Hematopoietic multipotent progenitor cell treated with erythropoietin and hydrocortisone succinate and interleukin-3 and kit ligand, for 17 days (in vitro differentiated cells): ENCODE measurements at regions not wholly inside any gene's neighbourhood (a gene's known extent, or its start where the extent isn't known, plus 50 kb on each side); places are given as distances from the start of the nearest gene placed in this dataset.

Experiments used
- DNase-seq: peaks from one replicate; pipeline ENCODE4 v3.0.0-alpha.2; 2015; ENCODE audit warnings: low spot score

DNA sequence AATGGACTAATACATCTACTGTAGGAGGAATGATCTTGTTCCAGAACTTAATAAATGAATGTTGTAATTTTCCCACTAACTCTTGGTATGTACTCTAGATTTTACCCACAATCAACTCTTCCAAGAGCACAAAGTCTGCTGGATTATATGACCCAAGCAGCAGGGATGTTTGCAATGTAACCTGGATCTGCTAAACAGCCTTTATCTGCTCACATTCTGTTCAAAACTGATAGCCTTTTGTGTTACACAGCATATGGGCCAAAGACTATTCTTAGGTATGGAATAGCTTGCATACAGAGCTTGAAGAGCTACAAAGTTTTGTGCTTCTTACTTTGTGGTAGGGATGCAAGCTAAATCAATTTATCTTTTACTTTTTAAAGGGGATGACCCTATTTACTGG lies 213.7 kb upstream of the DCN start:
- DNase-seq: no peak

DNA sequence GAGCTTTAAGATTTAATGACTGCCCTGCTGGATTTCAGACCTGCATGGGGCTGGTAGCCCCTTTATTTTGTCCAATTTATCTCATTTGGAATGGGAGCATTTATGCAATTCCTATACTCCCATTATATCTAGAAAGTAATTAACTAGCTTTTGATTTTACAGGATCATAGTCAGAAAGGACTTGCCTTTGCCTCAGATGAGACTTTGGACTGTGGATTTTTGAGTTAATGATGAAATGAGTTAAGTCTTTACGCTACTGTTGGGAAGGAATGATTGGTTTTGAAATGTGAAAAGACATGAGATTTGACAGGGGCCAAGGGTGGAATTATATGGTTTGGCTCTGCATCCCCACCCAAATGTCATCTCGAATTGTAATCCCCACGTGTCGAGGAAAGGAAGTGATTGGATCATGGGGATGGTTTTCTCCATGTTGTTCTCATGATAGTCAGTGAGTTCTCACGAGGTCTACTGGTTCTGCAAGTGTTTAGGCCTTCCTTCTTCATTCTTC lies 213.1 kb upstream of the DCN start:
- DNase-seq: no peak

DNA sequence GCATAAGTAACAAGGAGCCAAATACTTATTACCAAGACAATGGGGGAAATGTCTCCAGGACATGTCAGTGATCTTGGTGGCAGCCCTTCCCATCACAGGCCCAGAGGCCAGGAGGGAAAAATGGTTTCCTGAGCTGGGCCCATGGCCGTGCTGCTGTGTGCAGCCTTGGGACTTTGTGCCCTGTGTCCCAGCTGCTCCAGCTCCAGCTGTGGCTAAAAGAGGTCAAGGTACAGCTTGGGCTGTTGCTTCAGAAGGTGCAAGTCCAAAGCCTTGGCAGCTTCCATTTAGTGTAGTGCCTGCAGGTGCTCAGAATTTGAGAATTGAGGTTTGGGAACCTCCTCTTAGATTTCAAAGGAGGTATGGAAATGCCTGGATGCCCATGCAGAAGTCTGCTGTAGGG lies 212.3 kb upstream of the DCN start:
- DNase-seq: no peak

DNA sequence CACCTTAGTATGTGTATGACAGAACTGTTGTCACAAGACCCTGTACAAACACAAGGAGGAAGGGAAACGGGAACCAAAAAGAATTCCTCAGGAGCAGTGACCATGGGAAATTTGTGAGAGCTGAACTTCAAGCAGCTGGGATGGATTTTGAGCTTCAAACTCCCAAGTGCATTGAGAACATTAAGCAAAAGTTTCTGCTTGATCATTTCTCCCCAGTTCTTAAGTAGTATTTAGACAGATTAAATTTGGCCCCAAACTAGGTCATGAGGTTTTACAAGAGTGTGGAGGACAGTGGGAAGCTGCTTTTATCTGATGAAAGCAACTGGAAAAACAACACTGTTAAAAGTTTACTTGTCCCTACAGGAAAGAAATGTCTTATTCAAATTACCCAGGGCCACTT lies 206.0 kb upstream of the DCN start:
- DNase-seq: no peak

DNA sequence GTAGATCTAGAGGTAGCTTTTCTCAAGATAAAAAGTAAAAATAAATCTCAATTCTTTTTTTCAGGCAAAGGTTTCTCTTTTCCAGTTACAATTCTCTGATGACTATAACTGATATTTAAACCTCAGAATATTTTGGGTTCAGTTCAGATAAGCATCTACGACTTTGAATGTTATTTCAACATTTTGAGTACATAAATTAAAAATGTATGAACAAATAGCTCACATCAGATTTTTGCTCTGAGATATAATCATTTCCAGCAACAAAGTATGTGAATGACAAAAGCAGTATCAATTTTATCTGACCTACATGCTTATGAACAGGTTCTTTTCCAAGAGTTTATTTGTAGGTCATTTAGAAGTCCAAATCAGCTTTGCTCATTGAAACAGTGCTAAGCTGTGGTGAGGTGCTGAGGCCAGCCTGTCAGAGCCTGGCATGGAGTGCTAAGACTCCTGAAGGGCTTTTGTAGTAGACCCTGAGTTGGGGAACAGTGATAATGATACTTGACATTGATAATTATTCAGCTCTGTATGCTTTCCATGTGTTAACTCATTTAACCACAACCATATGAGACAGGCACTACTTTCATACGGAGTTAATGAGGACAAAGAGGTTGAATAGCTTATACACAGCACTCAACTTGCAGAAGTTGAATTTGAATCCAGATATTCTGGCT lies 205.0 kb upstream of the DCN start:
- DNase-seq: no peak

DNA sequence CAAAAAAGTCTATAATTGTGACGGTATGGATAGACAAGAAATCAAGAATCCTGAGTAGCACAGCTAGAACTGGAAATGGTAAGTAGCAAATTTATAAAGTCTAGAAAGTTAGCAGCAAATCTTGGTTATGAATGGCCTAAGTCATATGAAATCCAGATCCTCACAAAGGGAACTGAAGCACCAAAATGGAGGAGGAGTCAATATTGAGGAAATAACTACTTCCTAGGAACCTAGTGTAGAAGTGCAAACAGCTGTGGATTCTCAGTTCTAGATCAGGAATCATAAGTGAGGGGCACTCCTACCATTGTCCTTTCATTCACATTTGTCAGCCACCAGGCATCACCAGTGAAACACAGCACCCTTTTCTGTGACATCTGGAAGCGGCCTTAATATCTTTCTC lies 202.2 kb upstream of the DCN start:
- DNase-seq: no peak

DNA sequence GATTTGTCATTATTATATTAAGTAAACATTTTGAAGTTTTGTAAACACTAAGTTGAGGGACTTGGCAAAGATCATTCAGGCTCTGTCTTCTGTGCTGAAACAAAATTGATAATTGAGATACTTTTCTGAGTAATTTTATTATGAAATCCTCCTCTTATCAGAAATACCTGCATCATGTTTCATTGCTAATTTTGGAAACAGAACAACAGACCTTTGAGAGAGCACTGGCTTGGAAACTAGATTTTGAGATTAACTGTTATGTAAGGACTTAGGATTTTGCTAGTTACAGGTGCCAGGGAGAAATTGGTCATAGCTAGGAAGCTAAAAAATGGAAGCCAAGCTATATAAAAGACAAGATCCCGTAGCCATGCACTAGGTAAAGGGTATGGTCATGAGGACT lies 201.7 kb upstream of the DCN start:
- DNase-seq: no peak

GRCh38 chr12:91383099-91383498 lies 200.5 kb upstream of the DCN start:
- DNase-seq: no peak

GRCh38 chr12:91382081-91382543 lies 199.5 kb upstream of the DCN start:
- DNase-seq: peak; percentile 40

GRCh38 chr12:91381309-91381804 lies 198.7 kb upstream of the DCN start:
- no peak for DNase-seq

DNA sequence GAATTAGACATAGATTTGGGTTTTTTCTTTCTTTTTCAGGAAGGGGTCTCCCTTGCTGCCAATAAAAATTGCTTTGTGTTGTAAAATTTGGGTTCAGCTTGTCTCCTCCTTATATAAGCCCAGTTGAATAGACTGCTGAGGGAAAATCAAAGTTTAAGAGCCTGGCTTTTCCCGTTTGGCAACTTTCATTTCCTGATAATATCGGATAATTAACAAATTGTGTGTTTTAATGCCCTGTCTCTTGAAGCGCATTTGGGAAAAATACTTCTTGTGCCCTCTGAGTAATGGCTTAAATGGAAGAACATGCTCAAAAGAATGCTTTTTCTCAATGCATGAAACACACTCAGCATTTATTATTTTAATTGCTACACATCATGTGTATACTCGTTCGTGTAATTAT lies 198.0 kb upstream of the DCN start:
- DNase-seq: no peak

GRCh38 chr12:91379051-91379775 lies 196.6 kb upstream of the DCN start:
- no peak for DNase-seq

- DNase-seq: no peak
These were observed 194.8 kb upstream of the DCN start for GRCh38 chr12:91377436-91377835.

GRCh38 chr12:91373086-91373485 lies 190.5 kb upstream of the DCN start:
- DNase-seq: no peak

- DNase-seq: no peak
These were observed 187.7 kb upstream of the DCN start for GRCh38 chr12:91370086-91370868.

DNA sequence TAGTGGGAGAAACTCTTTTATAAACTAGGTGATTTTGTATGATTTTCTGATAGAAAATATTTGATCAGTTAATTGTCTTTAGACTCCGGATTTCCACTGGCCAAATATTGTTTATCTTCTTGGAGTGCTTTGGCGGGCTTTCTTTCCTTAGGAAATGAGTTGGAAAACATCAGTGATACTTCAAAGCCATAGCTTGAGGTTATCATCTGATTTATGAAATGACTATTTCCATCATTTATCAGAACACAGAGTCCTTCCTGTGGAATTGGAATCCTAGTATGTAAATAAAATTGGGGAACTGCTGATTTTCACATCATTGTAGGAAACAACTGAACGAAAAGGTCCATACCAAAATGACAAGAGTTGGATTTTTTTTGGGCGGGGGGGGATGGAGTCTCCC lies 186.0 kb upstream of the DCN start:
- DNase-seq: no peak

DNA sequence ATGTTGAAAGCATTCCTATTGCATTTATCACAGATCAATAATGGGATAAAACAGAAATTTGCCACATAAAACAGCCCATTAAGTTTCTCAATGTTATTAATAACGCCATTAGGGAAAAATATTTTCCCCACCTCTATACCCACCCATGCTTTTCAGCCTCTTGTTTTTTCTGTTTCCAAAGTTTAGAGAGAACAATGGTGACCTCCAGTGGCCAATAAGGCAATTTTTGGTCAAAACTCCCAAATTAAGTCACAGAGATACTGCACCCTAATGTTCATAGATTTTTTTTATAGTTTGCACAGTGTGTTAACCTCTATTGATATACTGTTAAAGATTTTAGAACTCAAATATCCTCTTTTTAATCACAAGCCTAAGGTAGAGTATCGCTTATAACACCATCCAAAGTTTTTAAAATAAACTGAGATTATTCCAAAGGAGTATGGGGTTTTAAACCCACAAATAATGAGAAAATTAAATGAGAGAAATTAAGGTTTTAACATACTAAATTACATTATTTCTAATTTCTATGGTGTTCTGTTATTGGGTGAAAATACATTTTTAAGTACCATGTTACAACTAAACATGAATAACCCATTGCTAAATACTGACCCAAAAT lies 184.7 kb upstream of the DCN start:
- DNase-seq: no peak

- no peak for DNase-seq
These were observed 182.0 kb upstream of the DCN start for GRCh38 chr12:91364471-91365184.

DNA sequence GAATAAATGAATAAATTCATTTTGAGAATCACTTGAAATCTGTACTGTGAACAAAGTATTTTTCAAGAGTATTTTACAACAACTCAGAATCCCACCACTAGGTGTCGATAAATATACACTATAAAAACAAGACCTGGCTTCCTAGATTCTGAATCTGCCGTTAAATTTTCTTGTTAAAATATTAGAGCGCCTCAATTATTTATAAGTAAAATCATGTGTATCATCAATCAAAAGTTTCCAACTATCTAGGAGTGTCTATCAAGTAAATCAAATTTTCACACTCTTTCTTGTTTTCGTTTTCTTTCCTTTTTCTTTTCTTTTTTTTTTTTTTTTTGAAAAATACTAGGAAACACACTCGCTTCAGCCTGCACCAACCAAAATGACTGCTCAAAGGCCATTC lies 179.2 kb upstream of the DCN start:
- DNase-seq: no peak

DNA sequence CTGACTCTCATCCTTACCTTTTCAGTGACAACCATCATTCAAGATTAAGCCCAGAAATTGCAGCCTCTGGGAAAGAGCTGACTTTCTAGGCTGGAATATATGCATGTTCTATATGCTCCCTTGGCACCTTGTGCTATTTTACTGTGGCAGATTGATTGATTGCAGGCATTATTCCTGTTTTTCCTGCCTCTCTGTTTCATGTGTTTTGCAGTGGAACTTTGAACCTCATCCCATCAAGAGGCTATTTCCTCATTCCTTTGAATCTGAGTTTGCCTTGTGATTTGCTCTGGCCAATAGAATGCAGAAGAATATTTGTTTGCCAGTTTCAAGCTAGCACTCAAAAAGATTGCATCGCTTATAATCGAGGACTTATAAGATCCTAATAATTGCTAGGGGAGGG lies 174.8 kb upstream of the DCN start:
- DNase-seq: no peak

- DNase-seq: no peak
These were observed 173.8 kb upstream of the DCN start for GRCh38 chr12:91356405-91356804.
